ENCODE measurements at regions not wholly inside any gene's neighbourhood (a gene's known extent, or its start where the extent isn't known, plus 50 kb on each side); places are given as distances from the start of the nearest gene placed in this dataset.

- TF ChIP-seq, protein P1, sequence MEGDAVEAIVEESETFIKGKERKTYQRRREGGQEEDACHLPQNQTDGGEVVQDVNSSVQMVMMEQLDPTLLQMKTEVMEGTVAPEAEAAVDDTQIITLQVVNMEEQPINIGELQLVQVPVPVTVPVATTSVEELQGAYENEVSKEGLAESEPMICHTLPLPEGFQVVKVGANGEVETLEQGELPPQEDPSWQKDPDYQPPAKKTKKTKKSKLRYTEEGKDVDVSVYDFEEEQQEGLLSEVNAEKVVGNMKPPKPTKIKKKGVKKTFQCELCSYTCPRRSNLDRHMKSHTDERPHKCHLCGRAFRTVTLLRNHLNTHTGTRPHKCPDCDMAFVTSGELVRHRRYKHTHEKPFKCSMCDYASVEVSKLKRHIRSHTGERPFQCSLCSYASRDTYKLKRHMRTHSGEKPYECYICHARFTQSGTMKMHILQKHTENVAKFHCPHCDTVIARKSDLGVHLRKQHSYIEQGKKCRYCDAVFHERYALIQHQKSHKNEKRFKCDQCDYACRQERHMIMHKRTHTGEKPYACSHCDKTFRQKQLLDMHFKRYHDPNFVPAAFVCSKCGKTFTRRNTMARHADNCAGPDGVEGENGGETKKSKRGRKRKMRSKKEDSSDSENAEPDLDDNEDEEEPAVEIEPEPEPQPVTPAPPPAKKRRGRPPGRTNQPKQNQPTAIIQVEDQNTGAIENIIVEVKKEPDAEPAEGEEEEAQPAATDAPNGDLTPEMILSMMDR (conservative IDR thresholded peaks at IDR 0.05), result no peak
- TF ChIP-seq ZFX (IDR thresholded peaks at IDR 0.05), result no peak
These were observed 65.1 kb downstream of the IGLL5 start for GRCh38 chr22:22952531-22953280.

Measured in C4-2B (cell line).